Stomach (tissue), 4 donors: ENCODE measurements at regions not wholly inside any gene's neighbourhood (a gene's known extent, or its start where the extent isn't known, plus 50 kb on each side); places are given as distances from the start of the nearest gene placed in this dataset.

Experiments
- POLR2A ChIP-seq, 4 donors: fragments of 450-650 bp; IDR thresholded peaks; one replicate each; pipeline ENCODE4 v1.6.1; 2016; ENCODE audit warnings: antibody characterized with exemption in 4 of 4, control low read depth in 2 of 4, mild to moderate bottlenecking in 1 of 4, moderate library complexity in 1 of 4
- TF ChIP-seq, protein P1 (sequence below), 7 experiments: fragments of 450-650 bp in 4 of 7; fragments of 200-600 bp in 3 of 7; sonication (generic) in 3 of 7; IDR thresholded peaks; one replicate each; pipeline ENCODE4 v1.5.1; 2016 to 2019; ENCODE audit warnings: antibody characterized with exemption in 7 of 7, control low read depth in 2 of 7, mild to moderate bottlenecking in 1 of 7

DNA sequence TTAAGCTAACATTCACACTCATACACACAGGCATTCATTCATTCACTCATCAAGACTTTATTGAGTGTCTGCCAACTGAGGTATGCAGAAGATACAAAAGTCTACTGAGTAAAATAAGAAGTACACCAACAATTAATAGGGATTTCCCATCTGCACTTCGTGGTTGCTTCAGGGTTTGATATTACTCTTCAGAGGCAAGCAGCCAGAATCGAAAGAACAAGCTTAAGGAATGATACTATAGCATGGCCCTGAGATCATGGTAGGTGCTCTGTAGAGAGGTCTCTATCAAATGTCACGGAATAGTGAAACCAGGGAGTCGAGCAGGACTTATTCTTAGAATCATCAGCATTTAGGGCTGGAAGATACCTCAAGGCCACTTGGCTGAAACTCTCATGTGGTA, 135.4 kb downstream of the NRN1 start:
- TF ChIP-seq, protein P1, sequence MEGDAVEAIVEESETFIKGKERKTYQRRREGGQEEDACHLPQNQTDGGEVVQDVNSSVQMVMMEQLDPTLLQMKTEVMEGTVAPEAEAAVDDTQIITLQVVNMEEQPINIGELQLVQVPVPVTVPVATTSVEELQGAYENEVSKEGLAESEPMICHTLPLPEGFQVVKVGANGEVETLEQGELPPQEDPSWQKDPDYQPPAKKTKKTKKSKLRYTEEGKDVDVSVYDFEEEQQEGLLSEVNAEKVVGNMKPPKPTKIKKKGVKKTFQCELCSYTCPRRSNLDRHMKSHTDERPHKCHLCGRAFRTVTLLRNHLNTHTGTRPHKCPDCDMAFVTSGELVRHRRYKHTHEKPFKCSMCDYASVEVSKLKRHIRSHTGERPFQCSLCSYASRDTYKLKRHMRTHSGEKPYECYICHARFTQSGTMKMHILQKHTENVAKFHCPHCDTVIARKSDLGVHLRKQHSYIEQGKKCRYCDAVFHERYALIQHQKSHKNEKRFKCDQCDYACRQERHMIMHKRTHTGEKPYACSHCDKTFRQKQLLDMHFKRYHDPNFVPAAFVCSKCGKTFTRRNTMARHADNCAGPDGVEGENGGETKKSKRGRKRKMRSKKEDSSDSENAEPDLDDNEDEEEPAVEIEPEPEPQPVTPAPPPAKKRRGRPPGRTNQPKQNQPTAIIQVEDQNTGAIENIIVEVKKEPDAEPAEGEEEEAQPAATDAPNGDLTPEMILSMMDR (IDR thresholded peaks at IDR 0.05): no peak
- TF ChIP-seq POLR2A (IDR thresholded peaks at IDR 0.05): no peak
